ENCODE measurements at regions not wholly inside any gene's neighbourhood (a gene's known extent, or its start where the extent isn't known, plus 50 kb on each side); places are given as distances from the start of the nearest gene placed in this dataset.

- no peak for TF ChIP-seq RAD21 (IDR thresholded peaks at IDR 0.05; ENCODE audit: low read depth)
- TF ChIP-seq TEAD4 (IDR thresholded peaks at IDR 0.05): no peak
- no peak for TF ChIP-seq TCF12 (IDR thresholded peaks at IDR 0.05; ENCODE audit: low read depth)
- no peak for TF ChIP-seq CREB1 (IDR thresholded peaks at IDR 0.05; ENCODE audit: low read depth)
- TF ChIP-seq NFIC (IDR thresholded peaks at IDR 0.05): no peak
- no peak for TF ChIP-seq EGR1 (IDR thresholded peaks at IDR 0.05)
- TF ChIP-seq FOXM1 (IDR thresholded peaks at IDR 0.05; ENCODE audit: borderline replicate concordance, low read depth): no peak
- TF ChIP-seq REST (IDR thresholded peaks at IDR 0.05; ENCODE audit: low read depth): no peak
- no peak for TF ChIP-seq USF1 (IDR thresholded peaks at IDR 0.05)
- no peak for TF ChIP-seq YY1 (IDR thresholded peaks at IDR 0.05; ENCODE audit: low read depth)
- TF ChIP-seq ZBTB7A (IDR thresholded peaks at IDR 0.05; ENCODE audit: low read depth): no peak
- TF ChIP-seq TAF1 (IDR thresholded peaks at IDR 0.05; ENCODE audit: low read depth): no peak
- TF ChIP-seq CEBPB (IDR thresholded peaks at IDR 0.05): no peak
- TF ChIP-seq MAX (IDR thresholded peaks at IDR 0.05): no peak
Observed at GRCh38 chr10:88150339-88150738, 286.9 kb downstream of the PTEN start.

GRCh38 chr10:88152728-88153133 is 289.3 kb downstream of the PTEN start:
- TF ChIP-seq FOXM1 (IDR thresholded peaks at IDR 0.05; ENCODE audit: borderline replicate concordance, low read depth) (no peak), TCF12 (IDR thresholded peaks at IDR 0.05; ENCODE audit: low read depth) (no peak), CEBPB (IDR thresholded peaks at IDR 0.05) (no peak), ZBTB7A (IDR thresholded peaks at IDR 0.05; ENCODE audit: low read depth) (no peak), MAX (IDR thresholded peaks at IDR 0.05) (0 out of 2 replicates have a peak, but pooled peaks have one; percentile 42)

GRCh38 chr10:88154596-88155250 is 291.3 kb downstream of the PTEN start:
- TF ChIP-seq MAX (IDR thresholded peaks at IDR 0.05) (no peak), REST (IDR thresholded peaks at IDR 0.05; ENCODE audit: low read depth) (no peak), RAD21 (IDR thresholded peaks at IDR 0.05; ENCODE audit: low read depth) (no peak), CREB1 (IDR thresholded peaks at IDR 0.05; ENCODE audit: low read depth) (no peak), EGR1 (IDR thresholded peaks at IDR 0.05) (no peak), ZBTB7A (IDR thresholded peaks at IDR 0.05; ENCODE audit: low read depth) (no peak), TEAD4 (IDR thresholded peaks at IDR 0.05) (no peak), USF1 (IDR thresholded peaks at IDR 0.05) (no peak)

GRCh38 chr10:88156341-88156740 is 292.9 kb downstream of the PTEN start:
- TF ChIP-seq USF1 (IDR thresholded peaks at IDR 0.05) (no peak), REST (IDR thresholded peaks at IDR 0.05; ENCODE audit: low read depth) (no peak), TEAD4 (IDR thresholded peaks at IDR 0.05) (no peak), ZBTB7A (IDR thresholded peaks at IDR 0.05; ENCODE audit: low read depth) (no peak), EGR1 (IDR thresholded peaks at IDR 0.05) (no peak), RAD21 (IDR thresholded peaks at IDR 0.05; ENCODE audit: low read depth) (no peak)

Measured in Ishikawa (cell line).